HCT116 (cell line): ENCODE measurements at regions not wholly inside any gene's neighbourhood (a gene's known extent, or its start where the extent isn't known, plus 50 kb on each side); places are given as distances from the start of the nearest gene placed in this dataset.

Source experiments
- ATAC-seq: fragments of 200-7000 bp; cut with Tn5 transposase; 2 replicates; pipeline ENCODE4 v1.9.1; 2020; ENCODE audit warnings: mild to moderate bottlenecking, moderate library complexity
- BruUV-seq: library from RNA; stranded (reverse); fragments of 400-500 nt; replicated peaks from 2 replicates; lab custom pipeline; 2021; lab: Mats Ljungman, UMichigan
- CTCF ChIA-PET: fragments of 300-600 bp; sonication (Branson Sonifier 250); formaldehyde crosslinking; loops from one replicate; lab custom pipeline; 2021; ENCODE audit warnings: antibody characterized with exemption; lab: Charles Lee
- POLR2A ChIA-PET: fragments of 300-600, 350-600 bp; sonication (Branson Sonifier 250); formaldehyde crosslinking; loops from one replicate; lab custom pipeline; 2021; ENCODE audit warnings: antibody characterized with exemption; lab: Charles Lee
- RAD21 ChIA-PET, 2 experiments: fragments of 300-600 bp; sonication (Branson Sonifier 250); formaldehyde crosslinking; loops; one replicate each; lab custom pipeline; 2023; ENCODE audit warnings: low total read pairs in 2 of 2; ENCODE audit not compliant: uncharacterized antibody in 2 of 2, unreplicated experiment in 2 of 2, low non-redundant PET in 1 of 2; lab: Charles Lee
- DNase-seq: peaks from one replicate; pipeline ENCODE4 v3.0.0-alpha.2; 2010; ENCODE audit warnings: low read depth, low spot score
- H2AFZ ChIP-seq: fragments of 200-600 bp; shearing (Covaris generic), sonication (generic); 2 replicates; pipeline ENCODE4 v1.6.1; 2017; ENCODE audit warnings: low read depth, mixed run types, mixed read lengths, antibody characterized with exemption, low read length; ENCODE audit not compliant: poor library complexity, severe bottlenecking
- H3K27ac ChIP-seq: 2 replicates; pipeline ENCODE4 v1.5.1; 2012; ENCODE audit warnings: low read depth, low read length
- H3K27me3 ChIP-seq: fragments of 200-600 bp; sonication (generic); 2 replicates; pipeline ENCODE4 v1.6.1; 2016; ENCODE audit warnings: mixed run types, low read length, mixed read lengths; ENCODE audit not compliant: insufficient read depth
- H3K36me3 ChIP-seq, 2 experiments: fragments of 200-500 bp in 1 of 2; fragments of 200-600 bp in 1 of 2; sonication (Bioruptor generic) in 1 of 2; sonication (generic) in 1 of 2; 2 replicates each; pipeline versions ENCODE4 v1.5.1 to v1.6.1; 2014 to 2016; ENCODE audit warnings: low read length in 2 of 2, inconsistent platforms in 1 of 2, mixed read lengths in 1 of 2, mixed run types in 1 of 2; ENCODE audit not compliant: insufficient read depth in 2 of 2, control insufficient read depth in 1 of 2
- H3K4me1 ChIP-seq, 2 experiments: fragments of 200-600 bp in 1 of 2; sonication (generic) in 1 of 2; 2 replicates each; pipeline versions ENCODE4 v1.5.1 to v1.6.1; 2012 to 2017; ENCODE audit warnings: low read length in 2 of 2, inconsistent platforms in 1 of 2, mild to moderate bottlenecking in 1 of 2, mixed read lengths in 1 of 2, mixed run types in 1 of 2, moderate library complexity in 1 of 2; ENCODE audit not compliant: insufficient read depth in 2 of 2, control insufficient read depth in 1 of 2
- H3K4me2 ChIP-seq: fragments of 200-600 bp; sonication (generic); 2 replicates; pipeline ENCODE4 v1.6.1; 2017; ENCODE audit warnings: mixed run types, low read length, mixed read lengths
- H3K4me3 ChIP-seq, 2 experiments: fragments of 200-600 bp in 1 of 2; sonication (generic) in 1 of 2; replicated peaks in 1 of 2; 2 replicates each; pipeline ENCODE4 v1.5.1; 2011 to 2016; ENCODE audit warnings: low read length in 2 of 2, control low read depth in 1 of 2, low read depth in 1 of 2, mild to moderate bottlenecking in 1 of 2, mixed read lengths in 1 of 2, mixed run types in 1 of 2
- H3K79me2 ChIP-seq: fragments of 200-600 bp; sonication (generic); 2 replicates; pipeline ENCODE4 v1.6.1; 2017; ENCODE audit warnings: mild to moderate bottlenecking, mixed run types, low read length, moderate library complexity, mixed read lengths; ENCODE audit not compliant: insufficient read depth
- H3K9ac ChIP-seq: fragments of 200-600 bp; sonication (generic); 2 replicates; pipeline ENCODE4 v1.6.1; 2016; ENCODE audit warnings: low read length, mixed read lengths
- H3K9me2 ChIP-seq: fragments of 200-600 bp; sonication (generic), shearing (Covaris generic); 2 replicates; pipeline ENCODE4 v1.6.1; 2017; ENCODE audit warnings: mixed run types, mild to moderate bottlenecking, moderate library complexity; ENCODE audit not compliant: insufficient read depth
- H3K9me3 ChIP-seq, 2 experiments: fragments of 200-500 bp in 1 of 2; fragments of 200-600 bp in 1 of 2; sonication (Bioruptor generic) in 1 of 2; sonication (generic) in 1 of 2; 2 replicates each; pipeline ENCODE4 v1.6.1; 2014 to 2017; ENCODE audit warnings: low read length in 2 of 2, mixed read lengths in 2 of 2, inconsistent platforms in 1 of 2, low read depth in 1 of 2, mild to moderate bottlenecking in 1 of 2, mixed run types in 1 of 2, moderate library complexity in 1 of 2; ENCODE audit not compliant: control insufficient read depth in 1 of 2, insufficient read depth in 1 of 2
- H4K20me1 ChIP-seq: fragments of 200-600 bp; sonication (generic), shearing (Covaris generic); 2 replicates; pipeline ENCODE4 v1.6.1; 2017; ENCODE audit warnings: mixed run types, mild to moderate bottlenecking, moderate library complexity; ENCODE audit not compliant: insufficient read depth
- CBX3 ChIP-seq: IDR thresholded peaks from 2 replicates; pipeline ENCODE4 v1.6.1; 2012; ENCODE audit warnings: low read depth
- CEBPB ChIP-seq: IDR thresholded peaks from 2 replicates; pipeline ENCODE4 v1.6.1; 2012; ENCODE audit warnings: low read depth
- EZH2 ChIP-seq: fragments of 200-600 bp; sonication (generic); IDR thresholded peaks from 2 replicates; pipeline ENCODE4 v1.6.1; 2017; ENCODE audit warnings: antibody characterized with exemption, mixed run types
- EZH2phosphoT487 ChIP-seq: fragments of 200-600 bp; IDR thresholded peaks from 2 replicates; pipeline ENCODE4 v1.6.1; 2018; ENCODE audit warnings: antibody characterized with exemption, borderline replicate concordance
- FOSL1 ChIP-seq: IDR thresholded peaks from 2 replicates; pipeline ENCODE4 v1.6.1; 2012; ENCODE audit warnings: low read depth
- POLR2A ChIP-seq: IDR thresholded peaks from 2 replicates; pipeline ENCODE4 v1.7.0; 2011; ENCODE audit warnings: borderline replicate concordance; ENCODE audit not compliant: insufficient read depth, insufficient read length; ENCODE audit errors: extremely low read depth
- POLR2AphosphoS5 ChIP-seq: IDR thresholded peaks from 2 replicates; pipeline ENCODE4 v1.6.1; 2011; ENCODE audit warnings: mild to moderate bottlenecking, low read depth, low read length, moderate library complexity
- SRF ChIP-seq: IDR thresholded peaks from 2 replicates; pipeline ENCODE4 v1.6.1; 2012; ENCODE audit warnings: low read depth
- ZNF274 ChIP-seq: fragments of 200-500 bp; sonication (Bioruptor generic); IDR thresholded peaks from 2 replicates; pipeline ENCODE4 v1.6.1; 2014; ENCODE audit warnings: mild to moderate bottlenecking, low read depth, low read length, inconsistent platforms
- intact Hi-C: fragments of 100-400 bp; cut with micrococcal nuclease; formaldehyde crosslinking; loops from 2 replicates; pipeline ENCODE4 v1.10.0; 2022
- TF ChIP-seq, protein P1 (sequence below): IDR thresholded peaks from 2 replicates; pipeline ENCODE4 v1.6.1; 2012
- TF ChIP-seq, protein P2 (sequence below), 3 experiments: fragments of 200-600 bp in 1 of 3; sonication (generic) in 1 of 3; IDR thresholded peaks in 2 of 3; conservative IDR thresholded peaks in 1 of 3; 2 replicates each; pipeline ENCODE4 v1.5.1; 2012 to 2017; ENCODE audit warnings: low read depth in 2 of 3, low read length in 2 of 3, antibody characterized with exemption in 1 of 3, borderline replicate concordance in 1 of 3, control low read depth in 1 of 3, mild to moderate bottlenecking in 1 of 3, mixed read lengths in 1 of 3, mixed run types in 1 of 3, moderate library complexity in 1 of 3; ENCODE audit not compliant: insufficient read depth in 1 of 3
- TF ChIP-seq, protein P3 (sequence below): IDR thresholded peaks from 2 replicates; pipeline ENCODE4 v1.6.1; 2011; ENCODE audit warnings: mild to moderate bottlenecking, low read length, moderate library complexity; ENCODE audit not compliant: insufficient replicate concordance; ENCODE audit errors: extremely low read depth

DNA sequence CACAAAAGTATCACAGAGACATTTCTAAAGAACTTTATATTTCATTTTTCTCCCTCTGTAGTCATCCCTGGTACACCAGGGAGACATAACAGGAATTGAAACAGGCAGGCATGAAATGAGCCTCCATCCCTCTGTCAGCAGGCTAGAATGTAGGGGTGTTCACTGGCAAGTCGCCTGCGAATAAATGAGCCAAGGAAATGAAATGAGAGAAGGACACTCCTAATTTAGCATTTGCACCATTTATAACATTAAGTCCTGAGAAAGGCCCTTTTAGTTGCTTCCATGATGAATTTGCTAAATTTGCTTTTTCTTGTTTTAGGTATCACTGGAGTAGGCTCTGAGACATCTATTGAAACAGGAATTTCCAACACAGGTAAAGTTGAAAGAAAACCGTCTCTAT, 192.4 kb upstream of the CNTN1 start:
- ChIA-PET RAD21 (no interaction called here), POLR2A (no interaction called here), CTCF (no interaction called here)
- intact Hi-C loops, result no loop called here
- BruUV-seq, result no TSS peak
- no peak overlapping the region for H3K9ac ChIP-seq
- H3K4me1 ChIP-seq, result no peaks in the 10 kb centered on the region
- no peaks in the 10 kb centered on the region for H3K9me3 ChIP-seq
- H4K20me1 ChIP-seq, result no peaks in the 10 kb centered on the region
- no peak overlapping the region for H3K4me3 ChIP-seq
- H2AFZ ChIP-seq, result no peak overlapping the region
- H3K9me2 ChIP-seq, result no peaks in the 10 kb centered on the region
- no peak overlapping the region for H3K27ac ChIP-seq
- DNase-seq, result no peak
- H3K27me3 ChIP-seq, result no peaks in the 10 kb centered on the region
- no peaks in the 10 kb centered on the region for H3K36me3 ChIP-seq
- no peak overlapping the region for H3K4me2 ChIP-seq
- H3K79me2 ChIP-seq, result no peaks in the 10 kb centered on the region
- no peak for ATAC-seq
- TF ChIP-seq EZH2phosphoT487 (no peak), POLR2A (no peak)
- TF ChIP-seq, protein P1, sequence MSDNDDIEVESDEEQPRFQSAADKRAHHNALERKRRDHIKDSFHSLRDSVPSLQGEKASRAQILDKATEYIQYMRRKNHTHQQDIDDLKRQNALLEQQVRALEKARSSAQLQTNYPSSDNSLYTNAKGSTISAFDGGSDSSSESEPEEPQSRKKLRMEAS, result no peak

DNA sequence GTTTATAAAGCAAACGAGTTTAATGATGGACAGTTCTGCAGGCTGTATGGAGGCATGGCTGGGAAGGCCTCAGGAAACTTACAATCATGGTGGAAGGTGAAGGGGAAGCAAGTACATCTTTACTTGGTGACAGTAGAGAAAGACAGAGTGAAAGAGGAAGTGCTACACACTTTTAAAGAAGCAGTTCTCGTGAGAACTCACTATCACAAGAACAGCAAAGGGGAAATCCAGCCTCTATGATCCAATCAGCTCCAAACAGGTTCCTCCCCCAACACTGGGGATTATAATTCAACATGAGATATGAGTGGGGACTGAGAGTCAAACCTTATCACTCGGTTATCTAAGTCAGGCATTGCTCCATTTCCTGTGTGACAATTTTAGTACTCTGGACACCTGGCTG, 189.9 kb upstream of the CNTN1 start:
- ChIA-PET POLR2A (no interaction called here), CTCF (no interaction called here), RAD21 (no interaction called here)
- Histone ChIP-seq H3K36me3 (no peaks in the 10 kb centered on the region), H3K9me3 (no peaks in the 10 kb centered on the region), H3K4me1 (no peaks in the 10 kb centered on the region), H2AFZ (no peak overlapping the region), H3K27me3 (no peaks in the 10 kb centered on the region), H3K4me2 (no peak overlapping the region), H3K9me2 (no peaks in the 10 kb centered on the region), H3K4me3 (no peak overlapping the region), H4K20me1 (no peaks in the 10 kb centered on the region), H3K79me2 (no peaks in the 10 kb centered on the region), H3K27ac (no peak overlapping the region), H3K9ac (no peak overlapping the region)
- ATAC-seq (no peak), DNase-seq (no peak)
- BruUV-seq, result no TSS peak
- TF ChIP-seq ZNF274 (no peak), CBX3 (no peak), SRF (no peak), EZH2 (no peak), CEBPB (no peak), POLR2AphosphoS5 (no peak), FOSL1 (no peak)
- TF ChIP-seq, protein P1, result no peak
- TF ChIP-seq, protein P2, sequence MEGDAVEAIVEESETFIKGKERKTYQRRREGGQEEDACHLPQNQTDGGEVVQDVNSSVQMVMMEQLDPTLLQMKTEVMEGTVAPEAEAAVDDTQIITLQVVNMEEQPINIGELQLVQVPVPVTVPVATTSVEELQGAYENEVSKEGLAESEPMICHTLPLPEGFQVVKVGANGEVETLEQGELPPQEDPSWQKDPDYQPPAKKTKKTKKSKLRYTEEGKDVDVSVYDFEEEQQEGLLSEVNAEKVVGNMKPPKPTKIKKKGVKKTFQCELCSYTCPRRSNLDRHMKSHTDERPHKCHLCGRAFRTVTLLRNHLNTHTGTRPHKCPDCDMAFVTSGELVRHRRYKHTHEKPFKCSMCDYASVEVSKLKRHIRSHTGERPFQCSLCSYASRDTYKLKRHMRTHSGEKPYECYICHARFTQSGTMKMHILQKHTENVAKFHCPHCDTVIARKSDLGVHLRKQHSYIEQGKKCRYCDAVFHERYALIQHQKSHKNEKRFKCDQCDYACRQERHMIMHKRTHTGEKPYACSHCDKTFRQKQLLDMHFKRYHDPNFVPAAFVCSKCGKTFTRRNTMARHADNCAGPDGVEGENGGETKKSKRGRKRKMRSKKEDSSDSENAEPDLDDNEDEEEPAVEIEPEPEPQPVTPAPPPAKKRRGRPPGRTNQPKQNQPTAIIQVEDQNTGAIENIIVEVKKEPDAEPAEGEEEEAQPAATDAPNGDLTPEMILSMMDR (IDR thresholded peaks at IDR 0.05 in 2 of 3, conservative IDR thresholded peaks at IDR 0.05 in 1 of 3; ENCODE audit: borderline replicate concordance in 1 of 3, insufficient read depth in 1 of 3, low read depth in 2 of 3, low read length in 2 of 3), result no peak
- TF ChIP-seq, protein P3, sequence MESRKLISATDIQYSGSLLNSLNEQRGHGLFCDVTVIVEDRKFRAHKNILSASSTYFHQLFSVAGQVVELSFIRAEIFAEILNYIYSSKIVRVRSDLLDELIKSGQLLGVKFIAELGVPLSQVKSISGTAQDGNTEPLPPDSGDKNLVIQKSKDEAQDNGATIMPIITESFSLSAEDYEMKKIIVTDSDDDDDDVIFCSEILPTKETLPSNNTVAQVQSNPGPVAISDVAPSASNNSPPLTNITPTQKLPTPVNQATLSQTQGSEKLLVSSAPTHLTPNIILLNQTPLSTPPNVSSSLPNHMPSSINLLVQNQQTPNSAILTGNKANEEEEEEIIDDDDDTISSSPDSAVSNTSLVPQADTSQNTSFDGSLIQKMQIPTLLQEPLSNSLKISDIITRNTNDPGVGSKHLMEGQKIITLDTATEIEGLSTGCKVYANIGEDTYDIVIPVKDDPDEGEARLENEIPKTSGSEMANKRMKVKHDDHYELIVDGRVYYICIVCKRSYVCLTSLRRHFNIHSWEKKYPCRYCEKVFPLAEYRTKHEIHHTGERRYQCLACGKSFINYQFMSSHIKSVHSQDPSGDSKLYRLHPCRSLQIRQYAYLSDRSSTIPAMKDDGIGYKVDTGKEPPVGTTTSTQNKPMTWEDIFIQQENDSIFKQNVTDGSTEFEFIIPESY, result no peak
- intact Hi-C loops, result no loop called here
